Kidney glomerular epithelial cell (primary cell): ENCODE measurements at regions not wholly inside any gene's neighbourhood (a gene's known extent, or its start where the extent isn't known, plus 50 kb on each side); places are given as distances from the start of the nearest gene placed in this dataset.
"Not testable (repeated sequence)": the region's sequence is repeated elsewhere in the genome, so short reads cannot be mapped to it uniquely, and the experiment has no call there.

ENCODE experiments used
- DNase-seq: peaks from one replicate; lab custom pipeline; 2025; lab: John Stamatoyannopoulos, UW

DNA sequence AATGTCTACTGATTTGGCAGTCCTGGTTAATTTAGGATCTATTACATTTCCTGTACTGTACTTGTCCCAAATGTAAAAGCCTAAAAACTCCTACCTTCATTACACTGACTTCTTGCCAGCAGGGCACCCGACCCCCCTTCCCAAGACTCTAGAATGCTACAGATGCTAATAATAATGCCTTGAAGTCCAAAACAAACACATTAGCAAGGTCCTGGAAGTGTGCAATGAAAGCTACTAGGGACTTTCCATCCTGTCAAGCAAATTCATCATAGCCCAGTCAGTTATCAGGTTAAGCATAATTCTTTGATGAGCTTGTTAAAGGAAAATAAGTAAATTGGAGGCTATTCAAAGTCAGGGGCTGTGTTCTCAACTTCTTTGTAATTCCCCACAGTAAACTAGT lies 115.3 kb upstream of the RBBP8 start:
- DNase-seq = no peak

DNA sequence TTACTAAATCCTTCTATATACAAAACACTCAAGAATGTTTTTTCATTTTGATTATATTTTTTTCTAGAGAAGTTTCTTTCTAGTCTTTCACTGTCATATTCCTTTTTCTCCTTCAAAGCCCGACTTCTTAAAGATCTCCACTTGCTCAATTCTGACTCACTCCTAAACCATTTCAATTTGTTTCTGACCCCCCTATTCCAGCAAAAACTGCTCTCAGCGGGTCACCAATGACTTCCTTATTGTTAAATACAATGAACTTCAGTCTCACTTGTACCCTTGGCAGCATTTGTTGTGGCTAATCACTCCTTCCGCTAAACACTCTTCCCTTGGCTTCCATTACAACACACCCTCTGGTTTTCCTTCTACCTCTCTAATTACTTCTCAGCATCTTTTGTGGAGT lies 111.1 kb upstream of the RBBP8 start:
- DNase-seq = peak; percentile 67

DNA sequence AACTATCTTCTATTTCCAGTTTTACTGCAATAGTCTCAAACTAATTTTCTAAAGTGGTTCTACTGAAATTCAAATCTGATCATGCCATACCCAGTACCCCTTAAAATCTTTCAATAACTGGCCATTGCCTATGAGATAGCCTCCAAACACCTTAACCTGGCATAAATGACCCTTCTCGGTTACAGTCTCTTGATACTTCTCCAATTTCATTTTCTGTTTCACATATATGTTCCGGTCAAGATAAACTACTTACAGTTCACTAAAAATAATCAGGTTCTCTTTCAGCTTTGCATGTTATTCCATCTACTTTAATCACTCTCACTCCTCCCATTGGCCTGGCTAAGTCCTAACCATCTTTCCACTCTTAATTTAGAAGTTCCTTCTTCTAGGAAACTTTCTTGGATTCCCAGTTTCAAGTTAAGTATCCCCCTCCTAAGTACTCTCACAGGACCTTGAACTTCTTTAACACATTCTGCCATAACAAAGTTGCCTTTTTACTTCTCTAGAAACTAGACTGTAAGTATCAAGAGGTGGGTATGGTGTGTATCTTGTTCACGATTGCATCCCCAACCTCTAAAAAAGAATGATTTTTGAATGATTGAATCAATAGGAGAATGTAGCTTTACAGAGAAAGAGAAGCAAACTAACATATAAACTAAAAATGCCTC lies 110.2 kb upstream of the RBBP8 start:
- DNase-seq = no peak

- DNase-seq = no peak
Observed at GRCh38 chr18:22826726-22827125, 106.4 kb upstream of the RBBP8 start.

GRCh38 chr18:22827216-22827615 lies 105.9 kb upstream of the RBBP8 start:
- no peak for DNase-seq

DNA sequence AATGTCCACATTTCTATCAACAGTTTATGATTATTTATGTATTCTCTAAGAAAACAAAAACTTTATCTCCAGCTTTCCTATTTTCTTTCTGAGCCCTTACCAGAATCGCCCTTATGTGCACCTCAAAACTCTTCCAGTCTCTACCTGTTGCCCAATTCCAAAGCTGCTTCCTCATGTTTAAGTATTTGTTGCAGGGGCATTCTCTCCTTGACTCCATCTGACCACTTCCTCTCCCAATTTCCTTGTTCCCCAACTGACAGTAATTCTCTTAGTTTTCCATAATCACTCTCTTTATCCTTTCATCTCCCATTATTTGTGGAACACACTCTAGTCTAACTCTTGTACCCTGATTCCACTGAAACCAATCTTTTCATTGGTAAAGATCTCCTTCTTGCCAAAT lies 105.4 kb upstream of the RBBP8 start:
- DNase-seq = no peak

- DNase-seq = peak; percentile 94
Observed at GRCh38 chr18:22828171-22828570, 105.0 kb upstream of the RBBP8 start.

GRCh38 chr18:22828583-22828982 lies 104.5 kb upstream of the RBBP8 start:
- not testable (repeated sequence) for DNase-seq

DNA sequence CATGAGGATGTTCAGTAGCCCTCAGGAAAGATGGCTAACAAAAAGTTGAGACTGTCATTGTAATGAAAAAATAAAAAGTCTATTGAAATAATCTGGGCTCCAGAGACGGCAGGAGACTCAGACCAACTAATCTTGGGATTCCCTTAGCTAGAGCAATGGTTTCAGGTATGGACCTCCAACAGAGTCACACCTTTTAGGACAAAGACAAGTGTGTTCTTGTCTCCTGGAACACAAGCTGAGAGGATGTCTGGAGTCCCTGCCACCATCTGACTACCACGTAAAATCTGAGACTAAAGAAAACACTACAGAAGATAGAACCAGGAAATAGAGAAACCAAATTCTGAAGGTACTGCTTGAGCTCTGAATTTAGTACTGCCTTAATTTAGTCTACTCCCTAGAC lies 103.3 kb upstream of the RBBP8 start:
- no peak for DNase-seq

DNA sequence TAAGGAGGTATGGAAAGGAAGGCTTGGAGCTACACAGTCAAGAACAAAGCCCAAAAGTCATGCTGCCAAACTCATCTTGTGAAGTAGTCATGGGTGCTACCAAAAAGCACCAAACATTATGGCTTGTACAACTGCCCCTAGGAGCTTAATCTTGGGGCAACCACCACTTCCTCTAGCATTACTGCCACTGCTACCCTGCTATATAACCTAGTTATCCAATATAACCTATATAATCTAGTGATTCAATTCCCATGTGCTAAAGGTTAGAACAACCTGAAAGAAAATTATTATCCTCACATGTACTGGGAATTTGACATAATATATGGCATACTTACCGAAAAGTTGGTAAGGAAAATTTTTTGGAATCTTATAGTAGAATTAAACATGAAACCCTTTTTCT lies 102.6 kb upstream of the RBBP8 start:
- no peak for DNase-seq

DNA sequence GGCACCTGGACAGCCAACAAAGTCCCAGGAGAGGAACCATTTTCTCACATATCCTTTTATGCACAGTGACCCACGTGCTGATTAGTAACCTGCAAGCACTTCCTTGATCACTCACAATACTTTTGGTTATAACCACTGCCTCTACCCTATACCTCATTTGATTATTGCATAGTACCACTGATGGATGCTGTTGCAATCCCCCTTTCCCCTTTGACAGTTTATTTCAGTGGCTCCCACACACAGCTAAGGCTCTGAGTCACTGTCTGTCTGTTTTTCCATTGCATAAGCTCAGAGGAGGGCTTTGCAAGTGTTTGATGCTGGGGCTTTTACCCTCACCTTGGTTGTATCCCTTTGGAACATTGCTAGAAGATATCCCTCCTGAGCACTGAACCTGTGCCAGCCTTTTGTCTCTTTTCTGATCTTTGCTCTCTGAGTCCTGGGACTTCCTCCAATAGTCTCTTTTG lies 101.7 kb upstream of the RBBP8 start:
- peak; percentile 89 for DNase-seq

GRCh38 chr18:22836932-22837331 lies 96.2 kb upstream of the RBBP8 start:
- DNase-seq = no peak

GRCh38 chr18:22838221-22838620 lies 94.9 kb upstream of the RBBP8 start:
- no peak for DNase-seq

- DNase-seq = no peak
Observed at GRCh38 chr18:22838639-22839277, 94.4 kb upstream of the RBBP8 start.

DNA sequence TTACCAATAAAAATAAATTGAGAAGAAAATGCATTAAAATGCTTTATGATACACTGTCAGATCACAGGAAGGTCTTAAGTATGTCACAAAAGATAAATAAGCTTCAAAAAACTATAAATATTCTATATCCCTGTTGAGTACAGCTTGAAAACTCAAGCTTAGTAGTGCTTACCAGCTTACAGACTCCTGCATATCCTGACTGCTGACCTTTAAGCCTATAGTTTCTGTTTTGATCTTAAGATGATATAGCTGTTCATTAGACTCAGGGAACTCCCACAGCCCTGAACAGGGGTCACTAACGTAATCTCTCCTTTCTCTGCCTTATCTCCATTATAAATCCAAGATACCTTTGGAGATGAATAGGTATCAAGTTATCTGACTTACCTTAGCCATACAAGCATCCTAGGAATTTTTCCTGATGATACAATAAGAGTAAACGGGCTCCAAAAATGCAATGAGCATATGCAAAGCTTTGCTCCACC lies 93.7 kb upstream of the RBBP8 start:
- no peak for DNase-seq

DNA sequence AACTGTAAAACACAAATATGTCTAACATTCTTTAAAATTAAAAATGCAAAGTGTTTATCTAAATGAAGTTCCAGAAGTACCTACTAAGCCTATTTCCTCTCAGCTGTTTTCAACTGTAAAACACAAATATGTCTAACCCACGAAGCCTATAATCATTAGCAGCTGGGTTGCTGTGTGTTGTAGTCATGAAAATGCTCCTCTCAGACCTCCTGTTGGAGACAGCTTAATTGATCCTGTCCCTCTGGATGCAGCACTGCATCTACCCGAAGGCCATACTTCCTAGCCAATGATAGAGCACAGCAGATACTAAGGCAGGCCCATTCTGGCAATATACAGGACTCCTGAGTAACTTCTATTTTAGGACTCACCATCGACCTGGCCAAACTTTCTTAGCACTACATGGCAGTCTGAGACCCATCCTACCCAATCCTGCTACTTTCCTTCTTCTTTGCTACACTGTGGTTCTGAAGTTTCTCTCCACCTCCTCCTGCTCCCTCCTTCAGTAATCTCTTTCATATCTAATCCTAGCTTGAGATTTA lies 92.5 kb upstream of the RBBP8 start:
- DNase-seq = no peak

GRCh38 chr18:22841840-22842239 lies 91.3 kb upstream of the RBBP8 start:
- DNase-seq = no peak

DNA sequence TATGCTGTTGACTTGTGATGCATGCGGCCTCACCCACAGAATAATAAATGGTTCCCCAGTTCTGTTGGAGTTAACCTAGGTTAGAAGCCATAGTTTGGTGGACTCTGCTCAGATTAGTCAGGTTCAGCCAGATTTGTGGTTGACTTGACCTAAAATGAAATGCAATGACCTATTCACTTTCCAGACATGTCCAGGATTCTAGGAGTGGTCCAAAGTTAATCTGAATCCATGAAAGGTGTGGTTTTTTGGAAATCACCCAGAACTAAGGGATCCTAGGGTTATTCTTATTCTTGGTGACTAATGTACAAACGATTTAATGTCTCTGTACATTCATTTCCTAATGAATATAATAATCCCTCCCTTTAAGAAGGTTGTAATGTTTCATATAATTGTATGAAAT lies 88.9 kb upstream of the RBBP8 start:
- no peak for DNase-seq

DNA sequence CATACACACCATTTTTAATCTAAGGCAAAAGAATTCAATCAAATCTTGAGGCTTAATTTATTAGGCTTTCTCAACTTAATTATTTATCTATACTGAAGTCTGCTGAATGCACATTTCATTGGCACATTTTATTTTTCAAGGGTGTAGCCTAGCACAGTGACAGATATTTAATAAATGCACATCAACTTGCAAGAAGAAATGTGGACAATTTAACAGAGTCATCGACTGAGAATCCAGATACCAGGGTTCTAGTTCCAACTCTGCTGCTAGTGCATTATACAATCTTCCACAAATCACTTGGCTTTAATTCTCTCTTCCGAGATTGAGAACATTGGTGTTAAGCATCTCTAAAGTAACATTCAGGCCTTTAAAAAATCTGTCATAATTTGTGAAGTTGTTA lies 88.5 kb upstream of the RBBP8 start:
- no peak for DNase-seq

GRCh38 chr18:22846088-22846683 lies 86.9 kb upstream of the RBBP8 start:
- DNase-seq = peak; percentile 33

GRCh38 chr18:22846697-22847096 lies 86.4 kb upstream of the RBBP8 start:
- DNase-seq = no peak

GRCh38 chr18:22847392-22847791 lies 85.7 kb upstream of the RBBP8 start:
- DNase-seq = peak; percentile 45

DNA sequence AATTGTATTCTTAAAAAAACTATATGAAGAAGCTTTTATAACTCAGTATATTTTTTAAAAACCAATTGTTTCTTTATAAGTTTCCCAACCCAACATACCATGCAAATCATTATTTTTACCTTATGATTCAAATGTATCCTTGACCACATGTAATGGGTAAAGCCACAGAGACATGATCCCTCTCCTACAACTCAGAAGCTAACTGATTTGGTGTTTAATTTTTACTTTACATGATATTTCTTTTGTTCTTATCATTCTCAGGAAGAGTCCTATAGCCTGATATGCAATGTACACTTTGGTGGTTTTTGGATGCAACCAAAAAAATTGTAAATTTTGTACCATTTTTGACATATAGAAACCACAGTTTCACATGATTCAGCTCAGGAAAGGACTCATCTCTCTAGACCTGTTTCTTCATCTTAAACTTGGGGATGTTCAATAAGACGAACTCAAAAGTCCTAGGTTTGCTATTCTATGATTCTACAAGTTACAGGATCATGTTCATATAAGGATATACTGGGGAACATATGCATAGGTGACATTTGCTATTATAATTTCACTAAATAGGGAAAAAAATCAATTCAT lies 85.2 kb upstream of the RBBP8 start:
- DNase-seq = no peak
